A204.1 (cell line): ENCODE measurements at regions not wholly inside any gene's neighbourhood (a gene's known extent, or its start where the extent isn't known, plus 50 kb on each side); places are given as distances from the start of the nearest gene placed in this dataset.
"Not testable (repeated sequence)": the region's sequence is repeated elsewhere in the genome, so short reads cannot be mapped to it uniquely, and the experiment has no call there.

Experiments
- FAIRE-seq: peaks from 2 replicates; lab custom pipeline; 2012; peaks lifted over from hg19 to GRCh38; lab: Jason Lieb, UNC

DNA sequence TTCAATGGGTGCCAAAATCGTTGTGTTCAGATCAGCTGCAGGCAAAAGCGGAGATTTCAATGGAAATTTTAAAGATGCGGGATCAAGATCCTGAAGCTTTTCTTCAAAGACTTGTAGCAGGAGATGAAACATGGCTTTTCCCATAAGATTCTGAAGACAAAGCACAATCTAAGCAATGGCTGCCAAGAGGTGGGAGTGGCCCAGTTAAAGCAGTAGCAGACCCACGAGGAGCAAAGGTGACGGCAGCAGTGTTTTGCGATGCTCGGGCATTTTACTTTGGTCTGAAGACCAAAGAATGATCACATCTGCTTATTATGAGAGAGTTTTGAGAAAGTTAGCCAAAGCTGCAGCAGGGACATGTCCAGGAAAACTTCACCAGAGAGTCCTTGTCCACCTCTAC is 222.9 kb downstream of the DSC3 start:
- FAIRE-seq: no peak

DNA sequence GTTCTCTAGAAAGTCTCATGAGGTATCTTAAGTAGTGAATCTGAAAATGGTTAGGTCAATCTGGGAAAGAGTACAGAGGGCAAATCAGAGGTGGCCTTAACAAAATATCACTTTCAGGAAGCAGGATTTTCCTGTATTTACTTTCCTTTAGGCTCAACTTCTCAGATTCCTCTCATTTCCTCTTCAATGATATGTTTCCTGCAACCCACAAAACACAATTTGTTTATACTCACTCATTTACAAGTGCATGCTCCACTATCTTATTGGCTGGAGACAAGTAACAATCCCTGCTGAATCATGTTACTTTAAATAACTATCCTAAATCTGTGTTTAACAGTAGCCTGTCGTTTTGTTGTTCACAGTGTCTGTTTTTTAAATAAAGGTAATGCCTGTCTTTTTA is 228.1 kb downstream of the DSC3 start:
- no peak for FAIRE-seq

DNA sequence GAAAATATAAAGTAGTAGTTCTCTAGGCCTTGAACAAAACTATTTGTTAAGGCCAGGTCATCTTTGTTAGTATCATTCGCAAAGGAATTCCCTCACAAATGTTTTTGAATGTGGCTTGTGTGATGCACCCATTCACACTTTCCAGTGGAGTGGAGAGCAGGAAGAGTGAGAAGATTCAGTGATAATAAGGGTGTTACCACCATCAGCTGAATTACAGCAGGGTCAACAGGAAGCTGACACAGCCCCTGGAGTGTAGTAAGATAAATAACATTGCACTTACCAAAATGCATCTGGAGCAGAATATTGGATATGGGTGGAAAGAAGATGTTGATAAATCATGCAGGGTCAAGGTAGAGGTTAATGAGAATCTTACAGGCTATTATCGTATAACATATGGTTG is 231.0 kb downstream of the DSC3 start:
- FAIRE-seq: no peak

DNA sequence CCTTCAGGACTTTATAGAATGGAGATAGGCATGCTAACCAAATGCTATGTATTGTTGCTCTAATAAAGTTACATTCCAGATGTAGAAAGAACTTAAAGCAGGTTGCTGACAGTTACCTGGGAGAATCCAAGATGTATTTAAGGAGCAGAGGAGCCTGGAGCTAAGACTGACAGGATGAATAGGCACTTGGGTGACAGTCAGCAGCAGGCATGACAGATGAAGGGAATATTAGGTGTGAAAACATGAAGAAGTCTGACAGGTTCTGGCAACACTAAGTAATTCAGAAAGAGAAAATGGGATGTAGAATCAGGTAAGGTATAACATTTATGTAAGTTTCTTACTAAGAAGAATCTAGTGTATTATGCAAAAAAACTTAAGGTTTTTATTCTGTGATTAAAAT is 232.0 kb downstream of the DSC3 start:
- no peak for FAIRE-seq

DNA sequence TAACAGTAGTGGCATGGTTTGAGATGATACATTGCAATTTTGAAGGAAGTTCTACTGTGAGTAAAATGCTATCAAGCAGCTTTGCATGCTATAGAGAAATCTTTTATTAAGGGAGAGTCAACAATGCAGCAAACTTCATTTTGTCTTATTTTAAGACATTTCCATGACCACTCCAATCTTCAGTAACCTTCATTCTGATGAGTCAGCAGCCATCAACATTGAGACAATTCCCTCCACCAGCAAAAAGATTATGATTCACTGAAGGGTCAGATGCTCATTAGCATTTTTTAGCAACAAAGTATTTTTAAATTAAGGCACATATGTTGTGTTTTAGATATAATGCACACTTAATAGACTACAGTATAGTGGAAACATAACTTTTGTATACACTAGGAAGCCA is 235.7 kb downstream of the DSC3 start:
- FAIRE-seq: no peak

DNA sequence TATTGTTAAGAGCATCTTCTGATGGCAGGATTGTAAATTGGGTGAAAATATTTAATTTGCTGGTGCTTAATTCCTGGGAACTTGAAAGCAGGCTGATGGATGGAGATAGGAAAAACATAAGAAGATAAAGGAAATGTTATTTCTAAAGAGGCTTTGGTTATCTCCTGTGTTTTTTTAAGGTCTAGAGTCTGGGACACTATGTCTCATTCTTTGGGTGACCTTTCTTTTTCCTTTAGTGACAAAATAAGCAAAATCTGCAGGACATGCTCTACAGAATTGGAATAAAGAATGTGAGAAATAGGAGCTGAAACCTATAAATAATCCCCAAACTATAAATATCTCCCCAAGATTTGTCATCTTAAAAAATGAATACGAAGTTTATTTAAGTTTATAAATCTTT is 241.7 kb downstream of the DSC3 start:
- FAIRE-seq: no peak

DNA sequence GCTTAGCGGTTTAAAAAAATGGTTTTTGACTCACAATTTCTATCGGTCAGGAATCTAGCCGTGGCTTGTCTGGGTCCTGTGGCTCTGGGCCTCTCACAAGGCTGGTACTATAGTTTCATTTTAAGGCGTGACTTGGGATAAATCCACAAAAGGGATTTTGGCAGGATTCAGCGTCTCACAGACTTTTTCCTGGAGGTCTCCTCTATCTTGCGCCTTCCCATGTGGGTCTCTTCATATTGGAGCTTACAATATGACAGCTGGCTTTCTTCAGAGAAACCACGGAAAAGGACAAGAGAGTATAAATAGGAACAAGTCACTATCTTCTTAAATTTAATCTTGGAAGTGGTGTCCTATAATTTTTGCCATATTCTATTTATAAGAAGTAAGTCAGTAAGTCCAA is 250.5 kb downstream of the DSC3 start:
- no peak for FAIRE-seq

DNA sequence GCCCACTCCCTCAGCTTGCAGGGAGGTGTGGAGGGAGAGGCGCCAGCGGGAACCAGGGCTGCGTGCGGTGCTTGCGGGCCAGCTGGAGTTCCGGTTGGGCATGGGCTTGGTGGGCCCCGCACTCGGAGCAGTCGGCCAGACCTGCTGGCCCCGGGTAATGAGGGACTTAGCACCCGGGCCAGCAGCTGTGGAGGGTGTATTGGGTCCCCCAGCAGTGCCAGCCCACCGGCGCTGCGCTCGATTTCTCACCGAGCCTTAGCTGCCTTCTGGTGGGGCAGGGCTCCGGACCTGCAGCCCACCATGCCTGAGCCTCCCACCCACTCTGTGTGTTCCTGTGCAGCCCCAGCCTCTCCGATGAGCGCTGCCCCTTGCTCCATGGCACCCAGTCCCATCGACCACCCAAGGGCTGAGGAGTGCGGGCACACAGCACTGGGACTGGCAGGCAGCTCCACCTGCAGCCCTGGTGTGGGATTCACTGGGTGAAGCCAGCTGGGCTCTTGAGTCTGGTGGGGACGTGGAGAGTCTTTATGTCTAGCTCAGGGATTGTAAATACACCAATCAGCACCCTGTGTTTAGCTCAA is 254.0 kb downstream of the DSC3 start:
- FAIRE-seq: not testable (repeated sequence)

DNA sequence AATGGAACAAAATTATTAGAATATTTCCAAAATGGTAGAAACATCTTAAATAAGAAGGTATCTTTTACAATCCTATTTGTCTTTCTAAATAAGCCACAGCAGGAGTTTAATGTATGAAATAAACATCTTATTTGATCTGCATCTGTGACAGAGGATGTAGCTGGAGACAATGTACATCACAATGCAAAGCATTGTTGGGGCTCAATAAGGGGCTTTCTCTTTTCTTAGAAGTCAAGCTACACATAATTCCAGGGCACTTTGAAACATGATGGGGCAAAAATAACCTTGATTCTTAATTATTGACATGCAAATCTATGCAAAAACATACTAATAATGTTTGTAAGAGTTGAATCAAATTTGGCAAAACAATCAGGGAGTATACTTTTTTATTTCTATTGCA is 255.1 kb downstream of the DSC3 start:
- FAIRE-seq: no peak

DNA sequence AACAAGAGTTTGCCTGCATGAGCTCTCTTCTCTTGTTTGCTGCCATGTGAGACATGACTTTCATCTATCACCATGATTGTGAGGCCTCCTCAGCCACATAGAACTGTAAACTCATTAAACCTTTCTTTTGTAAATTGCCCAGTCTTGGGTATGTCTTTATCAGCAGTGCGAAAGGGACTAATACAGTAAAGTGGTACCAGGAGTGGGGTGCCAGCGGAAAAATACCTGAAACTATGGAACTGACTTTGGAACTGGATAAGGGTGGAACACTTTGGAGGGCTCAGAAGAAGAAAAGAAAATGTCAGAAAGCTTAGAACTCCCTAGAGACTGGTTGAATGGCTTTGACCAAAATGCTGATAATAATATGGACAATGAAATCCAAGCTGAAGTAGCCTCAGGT is 260.9 kb downstream of the DSC3 start:
- FAIRE-seq: no peak

DNA sequence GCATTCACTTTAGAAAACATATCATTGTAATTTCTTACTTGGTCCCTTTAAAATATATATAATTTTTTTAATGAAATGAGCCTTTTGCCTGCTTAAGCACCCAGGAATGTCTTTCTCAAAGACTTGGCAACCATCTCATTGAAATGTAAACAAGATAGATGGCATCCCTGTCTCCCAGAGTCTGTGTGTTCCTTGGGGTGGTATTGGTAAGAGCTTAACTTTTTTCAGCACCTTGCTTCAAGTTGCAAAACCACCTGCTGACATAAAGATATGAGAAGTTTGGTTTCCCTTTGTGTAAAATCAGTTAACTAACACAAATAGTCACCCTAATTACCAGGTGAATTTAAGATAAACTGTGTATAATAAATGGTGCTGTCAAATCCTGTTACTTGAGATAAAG is 266.9 kb downstream of the DSC3 start:
- FAIRE-seq: no peak

DNA sequence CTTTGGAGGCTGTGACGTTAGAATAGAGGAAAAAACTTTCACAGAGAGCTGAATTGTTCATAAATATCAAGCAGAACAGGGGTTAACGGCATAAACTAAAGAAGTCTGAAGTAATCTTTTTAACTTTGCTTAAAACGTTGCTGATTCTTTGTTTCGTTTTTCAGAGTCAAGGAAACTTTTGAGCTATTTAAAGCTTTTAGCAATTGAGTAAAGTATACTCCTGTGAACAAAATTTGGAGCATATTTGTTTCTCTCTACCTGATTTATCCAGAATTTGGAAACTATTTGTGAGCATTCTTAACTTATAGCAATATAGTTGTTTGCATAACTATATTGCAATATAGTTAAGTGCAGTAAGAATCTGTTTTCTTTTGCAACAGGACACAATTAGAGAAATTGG is 270.4 kb downstream of the DSC3 start:
- FAIRE-seq: not testable (repeated sequence)

DNA sequence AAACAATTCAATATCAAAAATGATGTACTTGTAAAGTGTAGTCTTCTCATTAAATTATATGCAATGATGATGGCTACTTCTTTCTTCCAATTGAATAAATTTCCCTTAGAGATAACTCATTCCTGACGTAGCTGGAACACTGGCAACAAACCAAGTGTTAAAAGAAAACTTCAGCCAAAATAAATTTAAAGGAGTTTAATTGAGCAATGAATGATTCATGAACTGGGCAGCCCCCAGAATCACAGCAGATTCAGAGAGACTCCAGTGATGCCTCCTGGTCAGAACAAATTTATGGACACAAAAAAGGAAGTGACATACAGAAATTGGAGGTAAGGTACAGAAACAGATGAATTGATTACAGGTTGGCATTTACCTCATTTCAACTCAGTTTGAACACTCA is 276.5 kb downstream of the DSC3 start:
- FAIRE-seq: no peak

DNA sequence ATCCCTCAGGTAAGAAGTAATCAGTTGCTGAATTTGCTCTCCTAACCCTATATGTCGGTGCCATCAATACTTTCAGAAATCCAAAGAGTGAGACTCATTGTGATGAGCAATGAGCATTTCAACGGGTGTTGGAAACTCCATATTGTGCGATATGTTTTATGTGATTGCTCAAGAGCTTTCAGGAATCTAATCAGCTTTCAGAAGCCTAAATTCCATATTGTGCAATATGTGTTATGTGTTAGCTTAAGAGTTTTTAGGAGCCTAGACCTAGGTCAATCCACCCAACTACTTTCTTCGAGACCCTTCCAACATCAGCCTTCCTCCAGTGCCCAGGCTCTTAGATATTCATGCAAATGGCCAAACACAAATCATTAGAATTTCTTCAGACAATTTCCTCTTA is 277.3 kb downstream of the DSC3 start:
- no peak for FAIRE-seq

DNA sequence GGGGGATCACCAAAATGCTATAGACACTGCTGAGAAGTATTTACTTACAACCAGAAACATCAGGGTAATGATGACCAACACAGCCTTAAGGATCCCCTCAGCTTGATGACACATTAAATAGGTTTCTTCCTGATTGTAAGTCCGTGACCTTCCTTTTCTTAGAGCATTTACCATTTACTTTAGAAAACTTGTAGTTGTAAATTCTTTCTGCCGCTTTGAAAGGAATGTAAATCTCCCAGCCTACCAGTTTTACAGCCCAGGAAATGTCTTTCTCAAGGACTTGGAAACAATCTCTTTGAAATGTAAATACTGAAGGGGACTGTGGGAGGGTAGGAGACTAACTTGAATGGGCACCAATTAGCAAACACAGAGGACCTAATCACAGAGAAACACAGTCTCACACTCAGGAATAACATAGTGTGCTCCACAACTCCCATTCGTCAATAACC is 278.6 kb downstream of the DSC3 start:
- FAIRE-seq: no peak

DNA sequence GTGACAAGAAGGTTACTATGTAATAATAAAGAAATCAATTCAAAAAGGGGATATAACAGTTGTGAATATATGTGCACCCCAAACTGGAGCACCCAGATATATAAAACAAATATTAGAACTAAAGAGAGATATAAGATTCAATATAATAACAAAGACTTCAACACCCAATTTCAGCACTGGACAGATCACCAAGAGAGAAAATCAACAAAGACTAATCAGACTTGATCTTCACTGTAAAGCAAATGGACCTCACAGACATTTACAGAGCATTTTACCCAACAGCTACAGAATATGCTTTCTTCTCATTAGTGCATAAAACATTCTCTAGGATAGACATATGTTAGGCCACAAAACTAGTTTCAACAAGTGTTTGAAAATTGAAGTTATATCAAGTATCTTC is 287.7 kb downstream of the DSC3 start:
- FAIRE-seq: no peak

DNA sequence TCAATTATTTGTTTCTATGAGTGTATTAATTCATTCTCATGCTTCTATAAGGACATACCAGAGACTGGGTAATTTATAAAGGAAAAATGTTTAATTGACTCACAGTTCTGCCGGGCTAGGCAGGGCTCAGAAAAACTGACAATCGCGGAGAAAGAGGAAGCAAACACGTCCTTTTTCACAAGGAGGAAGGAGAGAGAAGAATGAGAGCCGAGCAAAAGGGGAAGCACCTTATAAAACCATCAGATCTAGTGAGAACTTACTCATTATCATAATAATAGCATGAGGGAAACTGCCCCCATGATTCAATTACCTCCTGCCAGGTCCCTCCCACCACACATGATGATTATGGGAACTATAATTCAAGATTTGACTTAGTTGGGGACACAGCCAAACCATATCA is 294.0 kb downstream of the DSC3 start:
- FAIRE-seq: no peak

DNA sequence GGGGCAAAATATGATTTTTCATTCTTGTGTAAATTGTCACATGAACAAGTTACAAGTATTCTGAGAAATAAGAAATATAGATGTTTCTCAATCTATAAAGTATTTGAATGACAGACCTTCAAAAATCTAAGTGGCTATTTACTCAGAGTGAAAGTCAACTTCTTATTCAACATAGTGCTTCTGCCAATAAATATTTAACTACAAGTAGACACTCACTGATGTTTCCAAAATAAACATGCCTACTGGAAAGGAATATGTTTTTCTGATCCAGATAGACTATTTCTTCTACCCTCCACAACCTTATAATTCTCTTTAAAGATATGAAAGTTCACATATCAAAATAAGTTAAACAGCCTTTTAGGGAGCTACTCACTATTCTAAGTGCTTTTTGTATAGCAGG is 296.3 kb downstream of the DSC3 start:
- FAIRE-seq: no peak

DNA sequence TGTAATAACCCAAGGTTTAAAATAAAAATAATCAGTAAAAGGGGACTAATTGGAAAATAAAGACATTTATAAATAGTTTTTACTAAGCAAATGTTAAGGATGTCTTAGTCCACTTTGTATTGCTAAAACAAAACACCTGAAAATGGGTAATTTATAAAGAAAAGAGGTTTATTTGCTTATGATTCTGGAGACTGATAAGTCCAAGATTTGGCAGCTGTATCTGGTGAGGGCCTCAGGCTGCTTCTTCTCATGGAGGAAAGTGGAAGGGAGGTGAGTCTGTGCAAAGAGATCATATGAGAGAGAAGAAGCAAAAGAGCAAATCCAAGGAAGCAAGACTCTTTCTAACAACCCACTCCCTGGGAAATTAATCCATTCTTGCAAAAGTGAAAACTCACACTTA is 299.5 kb downstream of the DSC3 start:
- FAIRE-seq: no peak

DNA sequence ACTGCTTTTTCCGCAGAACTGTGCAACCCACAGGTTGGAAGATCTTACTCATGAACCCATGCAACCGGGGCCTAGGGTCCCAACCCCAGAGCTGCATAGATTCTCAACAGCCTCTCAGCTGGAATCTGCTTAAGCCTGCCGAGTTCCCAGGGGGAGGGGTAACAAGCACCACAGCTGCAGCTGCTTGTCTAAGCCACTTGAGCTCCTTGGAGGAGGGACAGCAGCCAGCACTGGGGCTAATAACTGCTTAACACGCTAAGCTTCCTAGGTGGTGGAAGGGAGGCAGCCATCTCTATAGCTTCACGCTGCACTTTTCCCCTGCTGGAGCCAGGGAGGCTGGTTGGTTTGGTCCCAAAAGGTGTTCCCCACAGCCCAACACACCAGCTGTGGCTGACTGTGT is 311.6 kb downstream of the DSC3 start:
- FAIRE-seq: no peak

DNA sequence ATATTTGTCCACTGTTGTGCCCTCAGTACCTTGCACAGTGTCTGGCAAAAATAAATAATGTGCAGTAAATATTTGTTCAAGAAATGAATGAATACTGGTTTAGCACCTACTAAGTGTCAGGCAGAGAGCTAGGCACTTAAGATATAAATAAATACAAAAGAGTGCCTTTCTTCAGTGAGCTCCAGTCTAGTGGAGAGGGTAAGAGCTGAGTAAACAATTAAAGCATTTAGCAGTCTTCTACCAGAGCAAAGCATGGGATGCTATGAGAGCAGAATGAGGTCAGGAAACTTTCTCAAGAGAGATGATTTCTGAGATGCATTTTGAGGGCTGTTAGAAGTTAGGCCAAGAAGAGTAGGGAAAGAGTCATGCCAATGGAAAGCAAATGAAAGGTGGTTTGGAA is 314.7 kb downstream of the DSC3 start:
- FAIRE-seq: no peak

DNA sequence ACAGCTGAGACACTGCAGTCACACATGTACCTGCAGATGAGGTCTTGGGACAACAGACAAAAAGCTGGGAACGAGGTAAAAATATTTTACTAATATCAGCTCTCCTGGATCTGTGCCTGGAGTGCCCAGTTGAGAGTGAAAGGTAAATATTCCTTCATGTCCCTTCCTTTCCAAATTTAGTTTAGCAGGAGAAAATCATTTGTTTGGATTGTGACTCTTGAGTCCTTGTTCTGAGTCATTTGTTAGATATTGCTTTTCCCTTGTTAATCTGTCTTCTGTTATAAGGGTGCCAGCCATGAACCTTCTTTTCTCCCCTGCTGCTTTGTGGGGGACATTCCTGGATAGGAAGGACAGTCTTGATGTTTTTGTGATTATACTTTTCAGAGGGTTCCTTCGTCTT is 329.2 kb downstream of the DSC3 start:
- no peak for FAIRE-seq

DNA sequence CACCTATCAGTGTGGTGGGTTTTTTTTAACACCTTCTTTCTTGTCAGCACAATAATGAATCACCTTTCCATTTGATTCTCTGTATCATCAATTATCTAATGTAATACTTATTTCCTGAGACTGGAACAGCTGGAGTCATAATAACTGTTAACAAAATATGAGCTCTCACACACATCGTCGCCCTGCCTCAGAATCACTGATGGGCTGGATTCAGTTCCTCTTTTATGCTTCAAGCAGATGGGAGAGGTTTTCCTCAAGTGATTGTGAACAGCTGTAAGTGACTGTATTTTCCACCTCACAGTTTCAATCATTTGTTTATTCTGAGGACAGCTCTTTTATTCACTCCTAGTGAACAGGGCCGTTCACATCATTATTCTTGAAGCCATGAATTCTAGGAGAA is 330.2 kb downstream of the DSC3 start:
- FAIRE-seq: no peak

DNA sequence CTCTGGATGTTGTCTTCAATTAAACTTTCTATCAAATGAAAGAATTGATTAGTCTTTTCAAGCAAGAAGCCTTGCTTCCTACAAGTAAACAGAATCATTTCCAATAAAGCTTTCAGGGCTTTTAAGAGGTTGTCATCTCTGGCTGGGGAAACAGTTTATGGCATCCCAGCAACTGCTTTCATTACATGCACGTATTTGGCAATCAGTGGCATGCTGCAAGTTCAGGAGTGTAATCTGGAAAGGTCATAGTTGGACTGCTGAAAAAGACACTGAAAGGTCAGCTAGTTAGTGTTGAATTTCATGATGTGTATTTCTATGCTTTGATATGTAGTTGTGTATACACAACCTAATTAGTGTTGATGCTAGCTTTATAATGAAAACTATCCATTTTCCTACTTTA is 332.9 kb downstream of the DSC3 start:
- no peak for FAIRE-seq

DNA sequence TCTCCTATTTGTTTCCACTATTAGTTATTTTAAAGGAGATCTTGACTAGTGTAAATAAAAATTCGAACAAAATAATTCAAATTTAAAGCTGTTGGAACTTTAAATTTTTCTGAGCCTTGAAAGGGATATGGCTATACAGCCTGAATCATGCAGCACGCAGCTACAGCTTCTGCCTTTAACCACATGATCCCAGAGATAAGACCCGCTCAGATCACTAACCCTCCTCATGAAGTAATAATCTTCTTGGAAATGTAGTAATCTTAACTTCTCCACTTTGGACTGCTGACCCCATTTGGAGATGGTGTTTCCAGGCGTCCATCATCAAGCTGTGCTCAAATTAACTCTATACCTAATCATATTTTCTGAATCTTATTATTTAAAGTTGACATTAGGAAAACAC is 336.6 kb downstream of the DSC3 start:
- no peak for FAIRE-seq
